ENCODE measurements at regions not wholly inside any gene's neighbourhood (a gene's known extent, or its start where the extent isn't known, plus 50 kb on each side); places are given as distances from the start of the nearest gene placed in this dataset.

- Mint-ChIP-seq H3K27me3 (ENCODE audit: insufficient read depth) (peaks cover 3% of the 10 kb centered on the region), H3K27ac (no peak overlapping the region), H3K4me3 (no peak overlapping the region), H3K36me3 (ENCODE audit: low read depth) (no peaks in the 10 kb centered on the region), H3K4me1 (peaks cover 43% of the 10 kb centered on the region), H3K9me3 (no peaks in the 10 kb centered on the region)
- Histone ChIP-seq H3K9me3 (ENCODE audit: control insufficient read depth, low read length) (no peaks in the 10 kb centered on the region), H3K27ac (ENCODE audit: low read depth, low read length) (no peak overlapping the region), H3K4me1 (ENCODE audit: control insufficient read depth, insufficient read depth, low read length) (peaks cover 24% of the 10 kb centered on the region), H3K27me3 (ENCODE audit: control insufficient read depth, insufficient read depth, low read length, poor library complexity, severe bottlenecking) (no peaks in the 10 kb centered on the region), H3K4me3 (ENCODE audit: low read length) (no peak overlapping the region), H3K36me3 (ENCODE audit: control insufficient read depth, insufficient read depth, low read length) (no peaks in the 10 kb centered on the region), H3K9ac (ENCODE audit: extremely low read depth, low read length, poor library complexity, severe bottlenecking) (no peak overlapping the region)
- 92 to 96% methylated on average over 3 of the region's 3 CpGs for WGBS, 2 experiments (ENCODE audit: insufficient coverage in 1 of 2, insufficient read length in 1 of 2)
- DNase-seq: peak; percentile 63
- peak; percentile 57 for TF ChIP-seq CTCF (conservative IDR thresholded peaks at IDR 0.05)
These were observed 68.1 kb upstream of the FZD7 start for GRCh38 chr2:201965550-201965949.

GRCh38 chr2:201966691-201967438, 66.8 kb upstream of the FZD7 start:
- Mint-ChIP-seq H3K4me1 (peaks cover 43% of the 10 kb centered on the region), H3K36me3 (ENCODE audit: low read depth) (no peaks in the 10 kb centered on the region), H3K27me3 (ENCODE audit: insufficient read depth) (peaks cover 3% of the 10 kb centered on the region), H3K4me3 (no peak overlapping the region), H3K27ac (peak overlapping the region; percentile 44), H3K9me3 (no peaks in the 10 kb centered on the region)
- Histone ChIP-seq H3K9me3 (ENCODE audit: control insufficient read depth, low read length) (no peaks in the 10 kb centered on the region), H3K9ac (ENCODE audit: extremely low read depth, low read length, poor library complexity, severe bottlenecking) (no peak overlapping the region), H3K27ac (ENCODE audit: low read depth, low read length) (peak overlapping the region; percentile 66), H3K4me3 (ENCODE audit: low read length) (no peak overlapping the region), H3K36me3 (ENCODE audit: control insufficient read depth, insufficient read depth, low read length) (no peaks in the 10 kb centered on the region), H3K27me3 (ENCODE audit: control insufficient read depth, insufficient read depth, low read length, poor library complexity, severe bottlenecking) (no peaks in the 10 kb centered on the region), H3K4me1 (ENCODE audit: control insufficient read depth, insufficient read depth, low read length) (peaks cover 27% of the 10 kb centered on the region)
- DNase-seq: no peak
- WGBS, 2 experiments (ENCODE audit: insufficient coverage in 1 of 2, insufficient read length in 1 of 2): 86 to 87% methylated on average over 6 to 18 of the region's 18 CpGs
- TF ChIP-seq CTCF (conservative IDR thresholded peaks at IDR 0.05): no peak

GRCh38 chr2:201968050-201968449, 65.6 kb upstream of the FZD7 start:
- H3K4me1 Mint-ChIP-seq: peaks cover 50% of the 10 kb centered on the region
- WGBS, 2 experiments (ENCODE audit: insufficient coverage in 1 of 2, insufficient read length in 1 of 2): 92 to 93% methylated on average over 5 to 6 of the region's 6 CpGs

More at GRCh38 chr2:201968050-201968449, 65.6 kb upstream of the FZD7 start:
- H3K27me3 Mint-ChIP-seq (ENCODE audit: insufficient read depth): peaks cover 3% of the 10 kb centered on the region
- H3K27ac Mint-ChIP-seq: no peak overlapping the region
- no peak overlapping the region for H3K4me3 ChIP-seq (ENCODE audit: low read length)
- peaks cover 38% of the 10 kb centered on the region for H3K4me1 ChIP-seq (ENCODE audit: control insufficient read depth, insufficient read depth, low read length)
- TF ChIP-seq CTCF (conservative IDR thresholded peaks at IDR 0.05): no peak
- H3K9me3 ChIP-seq (ENCODE audit: control insufficient read depth, low read length): no peaks in the 10 kb centered on the region
- no peak overlapping the region for H3K9ac ChIP-seq (ENCODE audit: extremely low read depth, low read length, poor library complexity, severe bottlenecking)
- no peak overlapping the region for H3K27ac ChIP-seq (ENCODE audit: low read depth, low read length)
- no peak overlapping the region for H3K4me3 Mint-ChIP-seq
- no peaks in the 10 kb centered on the region for H3K9me3 Mint-ChIP-seq
- H3K27me3 ChIP-seq (ENCODE audit: control insufficient read depth, insufficient read depth, low read length, poor library complexity, severe bottlenecking): no peaks in the 10 kb centered on the region
- no peak for DNase-seq
- no peaks in the 10 kb centered on the region for H3K36me3 Mint-ChIP-seq (ENCODE audit: low read depth)
- H3K36me3 ChIP-seq (ENCODE audit: control insufficient read depth, insufficient read depth, low read length): no peaks in the 10 kb centered on the region
